GM12865 (cell line): ENCODE measurements at regions not wholly inside any gene's neighbourhood (a gene's known extent, or its start where the extent isn't known, plus 50 kb on each side); places are given as distances from the start of the nearest gene placed in this dataset.
"Not testable (repeated sequence)": the region's sequence is repeated elsewhere in the genome, so short reads cannot be mapped to it uniquely, and the experiment has no call there.

Source experiments
- DNase-seq: peaks from one replicate; pipeline ENCODE4 v3.0.0; 2010; ENCODE audit warnings: low read depth
- H3K4me3 ChIP-seq: 2 replicates; pipeline ENCODE4 v1.5.1; 2011; ENCODE audit warnings: mild to moderate bottlenecking, low read depth, low read length, control low read depth
- TF ChIP-seq, protein P1 (sequence below): IDR thresholded peaks from 2 replicates; pipeline ENCODE4 v1.5.1; 2011; ENCODE audit warnings: low read length, control low read depth, low read depth, inconsistent platforms; ENCODE audit not compliant: insufficient read depth; ENCODE audit errors: missing control alignments

- no peak overlapping the region for H3K4me3 ChIP-seq
- DNase-seq = no peak
- TF ChIP-seq, protein P1, sequence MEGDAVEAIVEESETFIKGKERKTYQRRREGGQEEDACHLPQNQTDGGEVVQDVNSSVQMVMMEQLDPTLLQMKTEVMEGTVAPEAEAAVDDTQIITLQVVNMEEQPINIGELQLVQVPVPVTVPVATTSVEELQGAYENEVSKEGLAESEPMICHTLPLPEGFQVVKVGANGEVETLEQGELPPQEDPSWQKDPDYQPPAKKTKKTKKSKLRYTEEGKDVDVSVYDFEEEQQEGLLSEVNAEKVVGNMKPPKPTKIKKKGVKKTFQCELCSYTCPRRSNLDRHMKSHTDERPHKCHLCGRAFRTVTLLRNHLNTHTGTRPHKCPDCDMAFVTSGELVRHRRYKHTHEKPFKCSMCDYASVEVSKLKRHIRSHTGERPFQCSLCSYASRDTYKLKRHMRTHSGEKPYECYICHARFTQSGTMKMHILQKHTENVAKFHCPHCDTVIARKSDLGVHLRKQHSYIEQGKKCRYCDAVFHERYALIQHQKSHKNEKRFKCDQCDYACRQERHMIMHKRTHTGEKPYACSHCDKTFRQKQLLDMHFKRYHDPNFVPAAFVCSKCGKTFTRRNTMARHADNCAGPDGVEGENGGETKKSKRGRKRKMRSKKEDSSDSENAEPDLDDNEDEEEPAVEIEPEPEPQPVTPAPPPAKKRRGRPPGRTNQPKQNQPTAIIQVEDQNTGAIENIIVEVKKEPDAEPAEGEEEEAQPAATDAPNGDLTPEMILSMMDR = no peak
Measured at GRCh38 chr10:8853048-8853447, 798.6 kb downstream of the GATA3 start.

DNA sequence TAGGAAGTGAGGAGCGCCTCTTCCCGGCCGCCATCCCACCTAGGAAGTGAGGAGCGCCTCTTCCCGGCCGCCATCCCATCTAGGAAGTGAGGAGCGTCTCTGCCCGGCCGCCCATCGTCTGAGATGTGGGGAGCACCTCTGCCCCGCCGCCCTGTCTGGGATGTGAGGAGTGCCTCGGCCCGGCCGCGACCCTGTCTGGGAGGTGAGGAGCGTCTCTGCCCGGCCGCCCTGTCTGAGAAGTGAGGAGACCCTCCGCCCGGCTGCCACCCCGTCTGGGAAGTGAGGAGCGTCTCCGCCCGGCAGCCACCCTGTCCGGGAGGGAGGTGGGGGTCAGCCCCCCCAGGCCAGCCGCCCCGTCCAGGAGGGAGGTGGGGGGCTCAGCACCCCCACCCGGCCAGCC, 814.4 kb downstream of the GATA3 start:
- DNase-seq, H3K4me3 ChIP-seq: not testable (repeated sequence)

GRCh38 chr10:8873310-8873709, 818.8 kb downstream of the GATA3 start:
- H3K4me3 ChIP-seq = no peak overlapping the region
- TF ChIP-seq, protein P1 = no peak
- no peak for DNase-seq

DNA sequence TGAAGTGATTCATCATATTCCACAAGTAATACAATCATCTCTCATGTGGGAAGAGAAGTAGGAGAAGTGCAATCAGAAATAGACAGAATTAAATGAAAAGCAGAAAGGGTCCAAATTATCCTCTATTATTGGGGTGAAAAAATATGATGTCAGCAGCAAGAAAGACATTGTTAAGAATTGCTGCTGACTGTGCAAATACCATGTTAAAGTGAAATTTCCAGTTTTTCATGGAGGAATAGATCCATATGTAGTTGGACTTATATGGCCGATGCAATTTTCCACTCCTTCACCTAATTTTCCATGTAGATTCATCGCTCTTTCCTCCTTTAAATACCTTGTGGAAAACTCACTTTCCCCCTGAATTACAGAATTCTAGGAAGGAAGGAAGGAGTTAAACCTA, 819.8 kb downstream of the GATA3 start:
- TF ChIP-seq, protein P1 = no peak
- no peak for DNase-seq
- H3K4me3 ChIP-seq = no peak overlapping the region

GRCh38 chr10:8874972-8875371, 820.5 kb downstream of the GATA3 start:
- TF ChIP-seq, protein P1 = no peak
- DNase-seq = no peak
- no peak overlapping the region for H3K4me3 ChIP-seq

DNA sequence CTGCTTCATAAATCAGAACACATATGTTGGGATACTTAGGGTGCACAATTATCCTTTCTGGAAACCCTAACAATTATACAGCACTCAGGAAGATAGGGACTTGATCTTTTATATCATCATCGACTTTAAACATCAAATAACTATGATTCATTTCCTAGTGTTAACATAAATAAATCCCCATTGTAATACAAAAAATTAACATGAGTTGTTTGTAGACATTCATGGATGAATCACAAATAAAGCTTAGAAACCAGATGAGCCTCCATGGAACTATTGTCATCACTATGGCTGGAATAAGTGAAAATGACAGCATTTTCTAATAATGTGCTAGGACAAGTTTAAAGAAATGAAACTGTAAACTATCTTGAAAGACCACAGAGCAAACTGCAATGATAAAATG, 821.7 kb downstream of the GATA3 start:
- DNase-seq = no peak
- TF ChIP-seq, protein P1 = no peak
- no peak overlapping the region for H3K4me3 ChIP-seq

DNA sequence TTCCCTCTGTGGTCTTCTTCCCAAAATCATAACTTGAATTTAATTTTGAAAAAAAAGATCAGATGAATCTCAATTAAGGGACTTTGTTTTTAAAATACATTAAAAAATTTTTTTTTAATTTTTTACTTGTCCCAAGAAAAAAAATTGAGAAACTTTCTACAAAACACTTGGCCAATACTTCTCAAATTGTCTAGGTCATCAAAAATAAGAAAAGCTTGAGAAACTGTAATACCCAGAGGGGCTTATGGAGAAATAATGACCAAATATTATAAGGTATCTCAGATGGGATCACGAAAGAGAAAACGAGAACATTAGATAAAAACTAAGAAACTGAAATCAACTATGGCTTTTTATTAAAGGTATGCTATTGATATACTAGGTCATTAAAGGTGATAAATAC, 835.0 kb downstream of the GATA3 start:
- TF ChIP-seq, protein P1 = no peak
- DNase-seq = no peak
- H3K4me3 ChIP-seq = no peak overlapping the region
